GM12873 (cell line): ENCODE measurements at regions not wholly inside any gene's neighbourhood (a gene's known extent, or its start where the extent isn't known, plus 50 kb on each side); places are given as distances from the start of the nearest gene placed in this dataset.

ENCODE experiments used
- TF ChIP-seq, protein P1 (sequence below): IDR thresholded peaks from 2 replicates; pipeline ENCODE4 v1.5.1; 2012; ENCODE audit warnings: low read depth, mild to moderate bottlenecking, moderate library complexity, low read length, control low read depth; ENCODE audit not compliant: insufficient read depth; ENCODE audit errors: missing control alignments

DNA sequence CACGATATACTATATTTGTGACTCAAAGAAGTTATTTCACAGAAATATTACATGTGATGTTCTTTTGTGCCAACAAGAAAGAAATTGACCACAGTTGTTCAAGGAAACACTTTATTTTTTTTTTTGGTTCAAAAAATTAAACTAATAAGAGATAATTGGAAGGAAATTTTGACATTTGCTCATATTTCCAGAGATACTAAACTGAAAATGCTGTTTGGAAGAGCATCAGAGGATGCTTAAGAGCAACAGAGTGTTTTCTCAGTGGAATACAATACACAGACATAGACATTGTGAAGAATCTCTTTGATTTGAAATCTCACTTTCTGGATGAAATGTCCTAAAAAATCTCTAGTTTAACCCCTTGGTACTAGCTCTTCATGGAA is 760.4 kb upstream of the CXADR start:
- TF ChIP-seq, protein P1, sequence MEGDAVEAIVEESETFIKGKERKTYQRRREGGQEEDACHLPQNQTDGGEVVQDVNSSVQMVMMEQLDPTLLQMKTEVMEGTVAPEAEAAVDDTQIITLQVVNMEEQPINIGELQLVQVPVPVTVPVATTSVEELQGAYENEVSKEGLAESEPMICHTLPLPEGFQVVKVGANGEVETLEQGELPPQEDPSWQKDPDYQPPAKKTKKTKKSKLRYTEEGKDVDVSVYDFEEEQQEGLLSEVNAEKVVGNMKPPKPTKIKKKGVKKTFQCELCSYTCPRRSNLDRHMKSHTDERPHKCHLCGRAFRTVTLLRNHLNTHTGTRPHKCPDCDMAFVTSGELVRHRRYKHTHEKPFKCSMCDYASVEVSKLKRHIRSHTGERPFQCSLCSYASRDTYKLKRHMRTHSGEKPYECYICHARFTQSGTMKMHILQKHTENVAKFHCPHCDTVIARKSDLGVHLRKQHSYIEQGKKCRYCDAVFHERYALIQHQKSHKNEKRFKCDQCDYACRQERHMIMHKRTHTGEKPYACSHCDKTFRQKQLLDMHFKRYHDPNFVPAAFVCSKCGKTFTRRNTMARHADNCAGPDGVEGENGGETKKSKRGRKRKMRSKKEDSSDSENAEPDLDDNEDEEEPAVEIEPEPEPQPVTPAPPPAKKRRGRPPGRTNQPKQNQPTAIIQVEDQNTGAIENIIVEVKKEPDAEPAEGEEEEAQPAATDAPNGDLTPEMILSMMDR: no peak

DNA sequence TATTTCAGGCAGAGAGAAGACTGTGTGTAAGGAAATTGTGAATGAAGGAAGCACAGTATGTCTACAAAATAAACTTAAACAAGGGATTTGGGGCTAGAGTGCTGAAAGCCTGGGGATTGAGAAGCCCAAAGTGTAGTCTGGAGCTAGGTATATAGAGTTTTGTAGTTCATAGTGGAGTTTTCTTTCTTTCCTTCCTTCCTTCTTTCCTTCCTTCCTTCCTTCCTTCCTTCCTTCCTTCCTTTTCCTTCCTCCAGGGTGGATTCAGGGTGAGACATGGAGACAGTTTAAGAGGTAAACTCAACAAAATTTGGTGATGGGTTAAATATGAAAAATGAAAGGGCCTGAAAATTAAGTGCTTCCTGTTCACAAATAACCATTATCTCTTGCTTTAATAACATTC is 757.8 kb upstream of the CXADR start:
- TF ChIP-seq, protein P1: no peak

DNA sequence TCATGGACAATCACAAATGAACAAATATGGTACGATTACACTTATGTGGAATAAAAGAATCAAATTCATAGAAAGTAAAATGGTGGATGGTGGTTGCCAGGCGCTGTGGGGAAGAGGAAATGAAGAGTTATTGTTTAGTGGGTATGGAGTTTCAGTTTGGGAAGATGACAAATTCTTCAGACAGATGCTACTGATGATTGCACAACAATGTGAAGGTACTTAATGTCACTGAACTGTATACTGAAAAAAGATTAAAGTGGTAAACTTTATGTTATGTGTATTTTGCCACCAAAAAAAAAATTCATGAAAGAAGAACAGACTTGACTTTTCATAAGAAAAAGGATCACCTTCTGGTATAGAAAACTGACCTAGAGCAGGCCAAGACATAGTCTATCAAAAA is 745.6 kb upstream of the CXADR start:
- TF ChIP-seq, protein P1: no peak

DNA sequence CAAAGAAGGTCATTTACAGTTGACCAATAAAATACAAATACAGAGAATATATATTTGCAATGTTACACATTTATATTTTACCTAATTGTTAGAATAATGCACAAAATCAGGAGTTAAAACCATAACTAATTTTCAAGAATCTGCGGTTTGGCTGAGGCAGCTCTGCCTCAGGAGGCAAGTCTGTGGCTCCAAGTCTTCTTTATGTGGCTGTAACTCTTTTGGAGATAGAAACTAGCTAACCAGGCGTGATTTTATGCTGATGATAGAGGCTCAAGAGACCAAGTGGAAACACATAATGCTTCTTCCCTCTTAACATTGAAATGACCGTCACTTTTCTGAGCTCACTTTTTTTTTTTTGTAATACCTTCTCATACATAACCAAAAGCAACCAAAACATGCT is 744.7 kb upstream of the CXADR start:
- TF ChIP-seq, protein P1: no peak

DNA sequence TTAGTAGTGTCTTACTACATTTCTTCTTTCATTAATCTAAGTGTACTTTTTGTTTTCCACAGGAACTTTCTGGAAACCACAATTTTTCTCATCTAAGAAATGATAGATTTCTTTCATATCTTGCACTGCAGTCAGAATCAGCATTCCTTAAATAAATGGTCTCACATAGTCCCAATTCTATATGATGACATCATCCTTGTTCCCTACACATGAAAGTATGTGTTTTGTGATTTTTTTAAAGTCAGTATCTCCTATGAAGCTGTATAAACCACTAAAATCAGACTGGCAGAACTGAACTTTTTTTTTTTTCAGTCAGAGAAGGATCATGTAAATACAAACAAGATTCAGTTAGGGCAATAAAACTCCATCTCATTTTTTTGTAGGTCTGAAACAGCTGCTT is 742.6 kb upstream of the CXADR start:
- TF ChIP-seq, protein P1: no peak

DNA sequence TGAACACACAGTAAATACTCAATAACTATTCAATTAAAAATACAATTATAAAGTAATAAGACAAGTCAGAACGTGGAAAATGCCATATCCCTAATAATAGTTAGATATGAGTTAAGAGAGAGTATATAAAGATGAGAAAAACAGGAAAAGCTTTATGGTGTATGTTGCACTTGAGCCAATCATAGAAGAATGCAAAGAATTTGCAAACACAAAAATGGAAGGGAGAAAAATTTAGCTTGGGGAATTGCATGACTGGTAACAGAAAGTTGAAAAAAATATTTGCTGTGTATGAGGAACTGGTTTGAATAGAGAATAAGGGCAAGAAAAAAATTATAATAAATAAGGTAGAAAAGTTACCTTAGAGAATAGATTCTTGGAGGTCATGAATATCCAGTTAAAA is 739.6 kb upstream of the CXADR start:
- TF ChIP-seq, protein P1: no peak

DNA sequence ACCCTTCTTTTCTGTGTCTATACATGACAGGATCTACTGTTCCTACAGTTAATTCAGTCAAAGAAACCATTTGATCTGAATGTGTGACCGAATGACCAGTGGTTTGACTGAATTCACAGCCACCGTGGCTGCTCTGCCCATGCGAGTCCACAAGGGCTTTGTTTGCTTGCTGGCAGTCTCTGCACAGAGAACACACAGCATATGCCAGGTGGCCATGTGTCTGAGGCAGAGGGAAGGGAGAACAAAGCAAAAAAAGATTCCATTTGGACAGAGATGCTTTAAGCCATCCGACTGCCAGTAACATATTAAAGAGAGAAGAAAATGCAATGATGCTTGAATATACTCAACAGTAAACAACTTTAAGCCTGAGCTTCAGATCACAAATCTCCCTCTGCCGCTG is 737.8 kb upstream of the CXADR start:
- TF ChIP-seq, protein P1: no peak
